ENCODE measurements at regions not wholly inside any gene's neighbourhood (a gene's known extent, or its start where the extent isn't known, plus 50 kb on each side); places are given as distances from the start of the nearest gene placed in this dataset.

DNA sequence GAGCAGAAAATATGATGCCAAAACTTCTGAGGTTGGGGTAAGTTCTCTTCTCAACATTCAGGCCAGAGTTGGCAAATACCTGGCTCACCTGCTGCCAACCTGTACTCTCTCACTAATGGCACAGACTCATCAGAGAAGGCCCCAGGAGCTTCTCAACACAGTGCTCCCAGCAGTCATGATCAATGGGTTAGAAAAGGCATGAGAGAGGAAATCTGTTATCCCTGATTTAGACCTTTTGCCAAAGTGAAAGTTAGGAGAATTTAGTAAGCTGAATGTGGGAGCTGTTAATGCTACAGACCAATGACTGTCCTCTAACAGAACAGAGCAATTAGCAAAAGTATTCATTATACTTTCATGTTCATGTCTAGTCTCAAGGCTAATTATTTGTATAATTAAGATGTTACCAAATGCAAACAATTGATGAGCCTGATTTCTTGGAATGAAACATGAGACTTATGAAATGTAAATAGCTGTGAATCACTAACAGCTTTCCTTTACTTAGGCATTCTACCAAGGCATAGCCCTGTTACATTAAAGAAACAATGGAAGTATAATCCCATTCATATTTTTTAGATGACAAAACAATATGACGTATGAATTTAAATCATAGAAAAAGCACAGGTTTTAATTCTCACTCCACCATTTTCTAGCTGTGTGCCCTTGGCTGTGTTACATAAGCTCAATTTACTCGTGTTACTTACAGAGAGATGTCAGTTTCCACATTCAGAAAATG, 68.7 kb upstream of the MARCHF10 start:
- TF ChIP-seq CTCF (IDR thresholded peaks at IDR 0.05; ENCODE audit: low read depth, low read length, missing input control) (no peak), EGR1 (IDR thresholded peaks at IDR 0.05; ENCODE audit: low read depth in 2 of 2) (no peak), YY1 (IDR thresholded peaks at IDR 0.05) (no peak)
